ENCODE measurements at regions not wholly inside any gene's neighbourhood (a gene's known extent, or its start where the extent isn't known, plus 50 kb on each side); places are given as distances from the start of the nearest gene placed in this dataset.

DNA sequence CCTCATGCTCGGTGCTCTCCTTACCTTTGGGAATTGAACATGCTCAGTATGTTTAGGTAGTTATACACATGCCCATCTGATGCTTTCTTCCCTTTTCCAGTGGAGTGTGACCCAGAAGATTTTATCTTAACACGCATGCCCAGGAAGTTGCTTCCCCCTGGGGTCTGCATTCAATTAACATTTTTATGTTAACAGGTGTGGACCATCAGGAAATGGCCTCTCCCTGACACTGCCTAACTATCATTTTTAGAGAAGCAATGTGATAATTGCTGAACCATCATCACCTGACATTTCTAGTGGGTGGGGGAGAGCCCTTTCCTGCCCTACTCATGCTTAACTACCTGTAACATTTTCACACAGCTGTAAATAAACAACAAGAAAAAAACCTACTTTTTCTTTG, 55.1 kb upstream of the TGFBR2 start:
- Mint-ChIP-seq H3K9me3 (peaks cover 0 to 4% (median 0%) of the 10 kb centered on the region in 9 donors), H3K36me3 (peaks cover 0 to 1% (median 0%) of the 10 kb centered on the region in 3 donors), H3K27me3 (no peaks in the 10 kb centered on the region), H3K27ac (peak overlapping the region in 2 of 10 donors; percentile 42 to 49), H3K4me1 (peaks cover 7 to 14% (median 11%) of the 10 kb centered on the region in 4 donors), H3K4me3 (no peak overlapping the region)
- POLR2A ChIA-PET, result interaction anchor here (0.6 kb wide), 1 partner anchor 72 kb away, joined by 7 read pairs; no protein-coding TSS in a partner anchor
- ATAC-seq (no peak), DNase-seq (no peak)

DNA sequence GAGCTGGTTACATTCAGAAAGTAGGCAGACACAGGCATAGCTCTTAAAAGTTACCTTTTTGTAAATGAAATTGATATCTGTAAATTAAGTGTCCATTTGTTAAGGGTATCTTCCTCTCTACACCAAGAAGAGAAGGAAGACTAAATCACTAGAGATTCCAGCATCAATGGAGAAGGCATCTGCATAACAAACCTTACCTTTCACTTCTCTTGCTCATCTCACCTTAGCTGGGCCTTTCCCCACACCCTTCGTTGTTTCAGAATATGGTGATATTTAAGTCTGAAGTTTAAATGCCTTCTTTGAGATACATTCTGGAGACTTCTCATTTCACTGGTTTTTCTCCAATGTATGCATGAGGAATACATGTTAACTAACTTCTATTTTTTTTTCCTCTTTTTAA, 54.5 kb upstream of the TGFBR2 start:
- Mint-ChIP-seq H3K27me3 (no peaks in the 10 kb centered on the region), H3K36me3 (peaks cover 0 to 1% (median 0%) of the 10 kb centered on the region in 3 donors), H3K4me1 (peaks cover 9 to 14% (median 12%) of the 10 kb centered on the region in 4 donors), H3K4me3 (no peak overlapping the region), H3K9me3 (peaks cover 0 to 4% (median 0%) of the 10 kb centered on the region in 9 donors), H3K27ac (no peak overlapping the region)
- POLR2A ChIA-PET, result interaction anchor here (0.6 kb wide), 1 partner anchor 71 kb away, joined by 7 read pairs; no protein-coding TSS in a partner anchor
- ATAC-seq, result no peak
- no peak for DNase-seq

- DNase-seq, result no peak
- no peak overlapping the region for H3K27ac Mint-ChIP-seq
- peaks cover 0 to 1% (median 0%) of the 10 kb centered on the region in 9 donors for H3K9me3 Mint-ChIP-seq
- H3K4me1 Mint-ChIP-seq, result peaks cover 7 to 23% (median 12%) of the 10 kb centered on the region in 4 donors
- ATAC-seq, result no peak
- H3K27me3 Mint-ChIP-seq, result no peaks in the 10 kb centered on the region
- H3K4me3 Mint-ChIP-seq, result no peak overlapping the region
- H3K36me3 Mint-ChIP-seq, result peaks cover 0 to 1% (median 0%) of the 10 kb centered on the region in 3 donors
- POLR2A ChIA-PET, result no interaction called here
Measured at GRCh38 chr3:30553641-30554316, 52.6 kb upstream of the TGFBR2 start.

DNA sequence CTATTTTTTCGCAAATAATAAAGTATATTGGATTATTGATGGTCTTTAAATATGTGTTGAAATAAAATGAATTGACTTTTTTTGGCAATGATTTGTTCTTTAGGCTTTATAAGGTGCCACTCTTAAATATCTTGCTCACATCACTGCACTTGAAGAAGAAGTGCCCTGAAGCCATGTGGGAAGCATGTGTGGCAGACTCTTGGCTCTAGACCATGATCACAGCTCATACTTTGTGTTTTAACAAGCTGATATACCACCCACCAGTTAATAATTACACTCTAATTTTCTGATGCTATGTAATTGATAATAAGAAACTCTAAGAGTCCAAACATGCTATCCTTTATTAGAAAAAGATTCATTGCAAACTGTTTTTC, 52.1 kb upstream of the TGFBR2 start:
- Mint-ChIP-seq H3K4me3 (no peak overlapping the region), H3K27ac (no peak overlapping the region), H3K4me1 (peaks cover 7 to 23% (median 12%) of the 10 kb centered on the region in 4 donors), H3K36me3 (peaks cover 0 to 1% (median 0%) of the 10 kb centered on the region in 3 donors), H3K9me3 (peaks cover 0 to 1% (median 0%) of the 10 kb centered on the region in 9 donors), H3K27me3 (no peaks in the 10 kb centered on the region)
- DNase-seq (no peak), ATAC-seq (no peak)
- POLR2A ChIA-PET, result no interaction called here

DNA sequence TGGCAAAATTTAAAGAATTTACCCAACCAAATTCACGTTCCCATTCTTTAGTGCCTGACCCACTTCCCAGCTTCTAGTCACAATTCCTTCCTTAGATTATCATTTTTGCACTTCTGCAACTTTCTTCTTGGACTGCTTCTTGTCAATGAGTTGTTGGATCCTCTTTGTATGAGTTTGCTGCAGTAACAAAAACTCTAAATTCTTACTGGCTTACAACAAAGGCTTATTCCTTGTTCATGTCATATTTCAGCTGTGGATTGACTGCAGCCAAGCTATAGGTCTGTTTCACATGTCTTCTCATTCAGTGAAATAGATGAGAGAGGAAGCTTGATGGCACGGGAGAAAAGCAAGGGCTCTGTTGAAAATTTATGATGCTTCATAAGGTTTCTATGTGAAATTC, 50.4 kb upstream of the TGFBR2 start:
- no peak for ATAC-seq
- POLR2A ChIA-PET, result no interaction called here
- Mint-ChIP-seq H3K27ac (no peak overlapping the region), H3K4me3 (no peak overlapping the region), H3K27me3 (no peaks in the 10 kb centered on the region), H3K9me3 (peaks cover 0 to 1% (median 0%) of the 10 kb centered on the region in 9 donors), H3K4me1 (peaks cover 7 to 23% (median 9%) of the 10 kb centered on the region in 4 donors), H3K36me3 (peaks cover 0 to 1% (median 0%) of the 10 kb centered on the region in 3 donors)
- DNase-seq, result no peak
